ENCODE measurements at regions not wholly inside any gene's neighbourhood (a gene's known extent, or its start where the extent isn't known, plus 50 kb on each side); places are given as distances from the start of the nearest gene placed in this dataset.

GRCh38 chr2:155715705-155716104, 616.8 kb downstream of the NR4A2 start:
- TF ChIP-seq CTCF (IDR thresholded peaks at IDR 0.05) = no peak
- no peak for TF ChIP-seq ZFX (IDR thresholded peaks at IDR 0.05; ENCODE audit: borderline replicate concordance)
